Neural crest cell (in vitro differentiated cells): ENCODE measurements at regions not wholly inside any gene's neighbourhood (a gene's known extent, or its start where the extent isn't known, plus 50 kb on each side); places are given as distances from the start of the nearest gene placed in this dataset.

ENCODE experiments used
- DNase-seq: peaks from one replicate; pipeline ENCODE4 v3.0.0; 2021; ENCODE audit warnings: low read depth, mixed read lengths, low spot score
- H3K27ac Mint-ChIP-seq: one replicate; pipeline ENCODE4 v1.8.0; 2021; ENCODE audit warnings: mild to moderate bottlenecking, mixed read lengths; ENCODE audit not compliant: unreplicated experiment
- H3K27me3 Mint-ChIP-seq: 2 replicates; pipeline ENCODE4 v1.8.0; 2021; ENCODE audit warnings: low read depth, mild to moderate bottlenecking, mixed read lengths
- H3K36me3 Mint-ChIP-seq: 2 replicates; pipeline ENCODE4 v1.8.0; 2021; ENCODE audit warnings: low read depth, mild to moderate bottlenecking, mixed read lengths
- H3K4me1 Mint-ChIP-seq: 2 replicates; pipeline ENCODE4 v1.8.0; 2021; ENCODE audit warnings: mixed read lengths
- H3K4me3 Mint-ChIP-seq: one replicate; pipeline ENCODE4 v1.8.0; 2021; ENCODE audit warnings: mild to moderate bottlenecking, mixed read lengths
- H3K9me3 Mint-ChIP-seq: 2 replicates; pipeline ENCODE4 v1.8.0; 2021; ENCODE audit warnings: mixed read lengths
- CTCF ChIP-seq: fragments of 200-600 bp; sonication (generic); conservative IDR thresholded peaks from 2 replicates; pipeline ENCODE4 v1.5.0; 2021; ENCODE audit warnings: antibody characterized with exemption, mild to moderate bottlenecking

GRCh38 chr5:88374391-88374790 lies 105.7 kb upstream of the TMEM161B start:
- Mint-ChIP-seq H3K4me1 (peaks cover 7% of the 10 kb centered on the region), H3K4me3 (no peak overlapping the region), H3K36me3 (peaks cover 8% of the 10 kb centered on the region), H3K27ac (no peak overlapping the region), H3K9me3 (peaks cover 9% of the 10 kb centered on the region), H3K27me3 (no peaks in the 10 kb centered on the region)
- no peak for TF ChIP-seq CTCF
- DNase-seq, result no peak

- H3K36me3 Mint-ChIP-seq, result peaks cover 5% of the 10 kb centered on the region
- no peak overlapping the region for H3K27ac Mint-ChIP-seq
Observed at GRCh38 chr5:88370824-88371223, 102.2 kb upstream of the TMEM161B start.

GRCh38 chr5:88368201-88368600 lies 99.6 kb upstream of the TMEM161B start:
- Mint-ChIP-seq H3K36me3 (peaks cover 2% of the 10 kb centered on the region), H3K27me3 (no peaks in the 10 kb centered on the region), H3K4me1 (peaks cover 21% of the 10 kb centered on the region), H3K4me3 (no peak overlapping the region), H3K9me3 (no peaks in the 10 kb centered on the region), H3K27ac (no peak overlapping the region)
- no peak for DNase-seq
- TF ChIP-seq CTCF, result no peak

More at GRCh38 chr5:88370824-88371223, 102.2 kb upstream of the TMEM161B start:
- Mint-ChIP-seq H3K9me3 (peaks cover 2% of the 10 kb centered on the region), H3K27me3 (no peaks in the 10 kb centered on the region), H3K4me3 (no peak overlapping the region), H3K4me1 (peaks cover 10% of the 10 kb centered on the region)
- no peak for TF ChIP-seq CTCF
- no peak for DNase-seq

- no peak for DNase-seq
- no peaks in the 10 kb centered on the region for H3K27me3 Mint-ChIP-seq
- H3K4me1 Mint-ChIP-seq, result peaks cover 21% of the 10 kb centered on the region
- TF ChIP-seq CTCF, result no peak
- H3K27ac Mint-ChIP-seq, result no peak overlapping the region
- no peaks in the 10 kb centered on the region for H3K9me3 Mint-ChIP-seq
- H3K36me3 Mint-ChIP-seq, result peaks cover 2% of the 10 kb centered on the region
- H3K4me3 Mint-ChIP-seq, result no peak overlapping the region
Observed at GRCh38 chr5:88364991-88365390, 96.3 kb upstream of the TMEM161B start.

- Mint-ChIP-seq H3K4me3 (no peak overlapping the region), H3K9me3 (peaks cover 4% of the 10 kb centered on the region)
- no peak for TF ChIP-seq CTCF
Observed at GRCh38 chr5:88355490-88356050, 86.9 kb upstream of the TMEM161B start.

More at GRCh38 chr5:88355490-88356050, 86.9 kb upstream of the TMEM161B start:
- H3K4me1 Mint-ChIP-seq, result no peaks in the 10 kb centered on the region
- no peaks in the 10 kb centered on the region for H3K27me3 Mint-ChIP-seq
- H3K27ac Mint-ChIP-seq, result no peak overlapping the region
- peaks cover 2% of the 10 kb centered on the region for H3K36me3 Mint-ChIP-seq
- no peak for DNase-seq
